AG08396 (cell line): ENCODE measurements at regions not wholly inside any gene's neighbourhood (a gene's known extent, or its start where the extent isn't known, plus 50 kb on each side); places are given as distances from the start of the nearest gene placed in this dataset.
"Not testable (repeated sequence)": the region's sequence is repeated elsewhere in the genome, so short reads cannot be mapped to it uniquely, and the experiment has no call there.

ENCODE experiments used
- DNase-seq: peaks from one replicate; pipeline ENCODE4 v3.0.0; 2012; ENCODE audit warnings: low spot score, mixed read lengths

- DNase-seq, result peak; percentile 46
These were observed 57.5 kb upstream of the TRA2B start for GRCh38 chr3:185995352-185995751.

GRCh38 chr3:185992831-185993374, 55.1 kb upstream of the TRA2B start:
- peak; percentile 53 for DNase-seq

- DNase-seq, result not testable (repeated sequence)
These were observed 53.2 kb upstream of the TRA2B start for GRCh38 chr3:185990995-185991394.

DNA sequence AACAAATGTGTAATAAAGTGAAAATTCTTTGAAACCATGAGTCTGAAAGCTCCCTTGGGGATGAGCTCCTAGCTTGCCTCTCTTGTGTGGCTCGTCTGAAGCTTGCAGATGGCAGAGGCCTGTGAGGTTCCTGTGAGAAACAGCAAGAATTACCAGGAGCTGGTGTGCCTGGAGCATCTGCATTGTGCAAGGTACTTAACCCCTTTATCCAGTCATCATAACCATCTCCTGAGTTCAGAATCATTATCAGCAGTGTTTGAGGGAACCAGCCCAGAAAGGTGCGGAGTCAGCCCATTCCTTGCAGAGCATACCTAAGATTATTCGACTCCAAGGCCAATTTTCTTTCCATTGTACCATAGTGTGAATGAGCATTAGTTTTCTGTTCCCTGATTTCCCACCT, 51.7 kb upstream of the TRA2B start:
- DNase-seq, result no peak

- DNase-seq, result no peak
These were observed 51.0 kb upstream of the TRA2B start for GRCh38 chr3:185988816-185989175.

DNA sequence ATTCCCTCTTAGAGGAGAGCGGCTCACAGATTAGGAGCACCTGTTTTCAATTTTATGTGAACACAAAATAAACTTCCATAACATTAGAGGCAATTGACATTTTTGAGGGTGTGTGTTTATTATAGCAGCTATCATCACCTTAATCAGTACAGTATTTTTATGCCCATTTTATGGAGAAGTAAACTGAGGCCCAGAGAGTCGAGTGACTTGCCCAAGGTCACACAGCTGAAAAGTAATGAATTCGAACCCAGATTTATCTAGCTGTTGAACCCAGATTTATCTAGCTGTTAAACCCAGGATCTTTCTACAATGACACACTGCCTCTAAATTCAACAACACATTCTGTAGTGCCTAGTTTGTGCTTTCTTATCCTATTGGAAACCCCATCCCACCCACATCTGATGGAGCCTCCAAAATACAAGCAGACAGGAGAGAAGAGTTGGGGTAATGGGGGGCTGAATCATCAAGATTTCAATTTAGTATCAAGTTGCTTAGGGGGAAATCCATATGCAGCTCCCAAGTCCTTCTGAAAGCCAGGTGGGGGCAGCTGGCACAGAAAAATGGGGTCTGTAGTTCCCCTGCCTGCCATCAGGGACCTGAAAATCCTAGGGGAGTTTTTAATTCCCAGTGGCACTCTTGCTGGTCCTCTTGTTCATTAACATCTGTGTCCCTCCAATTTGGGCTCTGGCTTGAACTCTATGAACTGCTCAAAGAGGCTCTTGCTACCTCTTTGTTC, 50.4 kb upstream of the TRA2B start:
- no peak for DNase-seq
